Stomach smooth muscle (tissue), 2 donors: ENCODE measurements at regions not wholly inside any gene's neighbourhood (a gene's known extent, or its start where the extent isn't known, plus 50 kb on each side); places are given as distances from the start of the nearest gene placed in this dataset.

Source experiments
- H3K27ac ChIP-seq: one replicate; pipeline ENCODE4 v1.7.0; 2013; ENCODE audit warnings: mild to moderate bottlenecking, low read length, inconsistent platforms
- H3K27me3 ChIP-seq, 2 donors: one replicate each; pipeline ENCODE4 v1.7.0; 2013; ENCODE audit warnings: low read length in 2 of 2; ENCODE audit not compliant: insufficient read depth in 2 of 2, control insufficient read depth in 1 of 2
- H3K36me3 ChIP-seq, 2 donors: one replicate each; pipeline ENCODE4 v1.7.0; 2013; ENCODE audit warnings: low read length in 2 of 2; ENCODE audit not compliant: control insufficient read depth in 2 of 2, insufficient read depth in 2 of 2
- H3K4me1 ChIP-seq: one replicate; pipeline ENCODE4 v1.7.0; 2013; ENCODE audit warnings: low read length; ENCODE audit not compliant: control insufficient read depth, insufficient read depth
- H3K4me3 ChIP-seq, 2 donors: one replicate each; pipeline ENCODE4 v1.7.0; 2013; ENCODE audit warnings: low read length in 2 of 2
- H3K9ac ChIP-seq, 2 donors: one replicate each; pipeline ENCODE4 v1.7.0; 2013; ENCODE audit warnings: low read length in 2 of 2, mild to moderate bottlenecking in 1 of 2
- H3K9me3 ChIP-seq, 2 donors: one replicate each; pipeline ENCODE4 v1.7.0; 2013; ENCODE audit warnings: low read length in 2 of 2; ENCODE audit not compliant: control insufficient read depth in 2 of 2
- donor health status: healthy.
- donor health status: Pancreatic carcinoma.

- no peak overlapping the region for H3K9ac ChIP-seq
- H3K4me3 ChIP-seq = no peak overlapping the region
- no peak overlapping the region for H3K27ac ChIP-seq
- no peaks in the 10 kb centered on the region for H3K27me3 ChIP-seq
- no peaks in the 10 kb centered on the region for H3K36me3 ChIP-seq
- no peaks in the 10 kb centered on the region for H3K9me3 ChIP-seq
- H3K4me1 ChIP-seq = no peaks in the 10 kb centered on the region
These were observed 368.8 kb downstream of the ANKRD50 start for GRCh38 chr4:124343661-124344171.

DNA sequence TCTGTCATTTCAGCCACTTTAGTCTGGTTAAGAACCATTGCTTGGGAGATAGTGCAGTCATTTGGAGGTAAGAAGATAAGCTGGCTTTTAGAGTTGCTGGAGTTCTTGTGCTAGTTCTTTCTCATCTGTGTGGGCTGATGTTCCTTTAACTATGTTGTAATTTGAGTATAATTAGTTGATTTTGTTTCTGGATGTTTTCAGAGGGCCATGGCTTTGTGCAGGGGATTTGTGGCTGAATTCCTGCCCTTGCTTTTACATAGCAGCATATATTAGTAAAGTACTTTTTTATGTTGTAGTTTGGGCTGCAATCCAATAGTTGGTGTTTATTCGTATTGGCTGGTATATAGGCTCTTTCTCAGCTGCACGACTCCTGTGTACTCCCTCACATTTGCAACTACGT is 339.6 kb downstream of the ANKRD50 start:
- Histone ChIP-seq H3K4me3 (no peak overlapping the region), H3K36me3 (no peaks in the 10 kb centered on the region), H3K9ac (no peak overlapping the region), H3K4me1 (no peaks in the 10 kb centered on the region), H3K27me3 (no peaks in the 10 kb centered on the region), H3K27ac (no peak overlapping the region), H3K9me3 (peaks cover 0 to 3% of the 10 kb centered on the region in 2 donors)

- H3K4me3 ChIP-seq = no peak overlapping the region
- H3K27ac ChIP-seq = no peak overlapping the region
- no peak overlapping the region for H3K9ac ChIP-seq
- H3K9me3 ChIP-seq = no peaks in the 10 kb centered on the region
- H3K4me1 ChIP-seq = no peaks in the 10 kb centered on the region
- H3K27me3 ChIP-seq = no peaks in the 10 kb centered on the region
- H3K36me3 ChIP-seq = no peaks in the 10 kb centered on the region
These were observed 326.4 kb downstream of the ANKRD50 start for GRCh38 chr4:124386163-124386562.

GRCh38 chr4:124386648-124387047 is 325.9 kb downstream of the ANKRD50 start:
- no peaks in the 10 kb centered on the region for H3K9me3 ChIP-seq
- H3K27ac ChIP-seq = no peak overlapping the region
- H3K27me3 ChIP-seq = no peaks in the 10 kb centered on the region
- no peak overlapping the region for H3K9ac ChIP-seq
- no peak overlapping the region for H3K4me3 ChIP-seq
- H3K36me3 ChIP-seq = no peaks in the 10 kb centered on the region
- H3K4me1 ChIP-seq = no peaks in the 10 kb centered on the region

DNA sequence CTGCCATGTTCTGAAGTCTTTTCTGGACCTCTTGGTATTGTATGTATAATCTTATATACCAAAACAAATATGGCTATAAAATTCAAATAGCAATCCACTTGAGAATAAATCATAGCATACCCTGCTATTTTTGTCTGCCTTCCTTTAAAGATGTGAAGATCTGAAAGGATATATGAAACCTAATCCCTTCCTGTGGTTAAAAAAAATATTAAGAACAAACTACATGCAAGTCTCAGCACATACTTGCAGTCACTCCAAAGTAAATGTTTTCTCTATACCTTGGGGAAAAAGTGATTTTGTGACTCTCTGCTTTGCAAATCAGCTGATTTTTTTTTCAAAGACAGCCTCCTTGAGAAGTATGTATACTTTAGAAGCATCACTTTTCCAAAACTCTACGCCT is 322.9 kb downstream of the ANKRD50 start:
- Histone ChIP-seq H3K36me3 (no peaks in the 10 kb centered on the region), H3K4me1 (no peaks in the 10 kb centered on the region)

GRCh38 chr4:124390861-124391260 is 321.7 kb downstream of the ANKRD50 start:
- H3K27me3 ChIP-seq = no peaks in the 10 kb centered on the region
- H3K9ac ChIP-seq = no peak overlapping the region
- H3K9me3 ChIP-seq = no peaks in the 10 kb centered on the region
- H3K36me3 ChIP-seq = no peaks in the 10 kb centered on the region
- no peak overlapping the region for H3K27ac ChIP-seq
- no peak overlapping the region for H3K4me3 ChIP-seq
- no peaks in the 10 kb centered on the region for H3K4me1 ChIP-seq

More for the DNA sequence above, 322.9 kb downstream of the ANKRD50 start:
- Histone ChIP-seq H3K4me3 (no peak overlapping the region), H3K9ac (no peak overlapping the region), H3K27me3 (no peaks in the 10 kb centered on the region), H3K27ac (no peak overlapping the region), H3K9me3 (no peaks in the 10 kb centered on the region)

- Histone ChIP-seq H3K36me3 (no peaks in the 10 kb centered on the region), H3K27ac (no peak overlapping the region)
These were observed 316.2 kb downstream of the ANKRD50 start for GRCh38 chr4:124396333-124396732.

DNA sequence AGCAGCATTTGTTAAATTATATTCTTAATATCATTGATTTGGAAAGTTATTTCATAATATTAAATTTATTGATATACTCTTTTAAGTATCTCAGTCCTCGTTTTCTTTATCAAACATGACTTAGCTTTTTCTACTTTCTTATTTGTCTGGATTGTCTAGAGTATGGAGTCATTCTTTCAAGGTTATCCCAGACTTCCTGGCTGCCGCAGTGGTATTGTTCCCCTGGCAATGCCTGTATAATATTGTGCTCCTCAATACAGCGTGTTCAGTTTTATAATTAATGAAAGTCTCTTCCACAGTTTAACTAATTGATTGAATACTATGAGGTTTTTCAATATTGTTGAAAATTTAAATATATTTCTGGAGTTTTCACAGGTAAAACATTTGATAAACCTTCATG is 310.9 kb downstream of the ANKRD50 start:
- no peaks in the 10 kb centered on the region for H3K27me3 ChIP-seq
- no peaks in the 10 kb centered on the region for H3K4me1 ChIP-seq
- no peak overlapping the region for H3K9ac ChIP-seq
- no peak overlapping the region for H3K4me3 ChIP-seq
- H3K9me3 ChIP-seq = no peaks in the 10 kb centered on the region
- no peaks in the 10 kb centered on the region for H3K36me3 ChIP-seq
- no peak overlapping the region for H3K27ac ChIP-seq

More at GRCh38 chr4:124396333-124396732, 316.2 kb downstream of the ANKRD50 start:
- Histone ChIP-seq H3K4me3 (no peak overlapping the region), H3K27me3 (no peaks in the 10 kb centered on the region), H3K9ac (no peak overlapping the region), H3K4me1 (no peaks in the 10 kb centered on the region), H3K9me3 (no peaks in the 10 kb centered on the region)

DNA sequence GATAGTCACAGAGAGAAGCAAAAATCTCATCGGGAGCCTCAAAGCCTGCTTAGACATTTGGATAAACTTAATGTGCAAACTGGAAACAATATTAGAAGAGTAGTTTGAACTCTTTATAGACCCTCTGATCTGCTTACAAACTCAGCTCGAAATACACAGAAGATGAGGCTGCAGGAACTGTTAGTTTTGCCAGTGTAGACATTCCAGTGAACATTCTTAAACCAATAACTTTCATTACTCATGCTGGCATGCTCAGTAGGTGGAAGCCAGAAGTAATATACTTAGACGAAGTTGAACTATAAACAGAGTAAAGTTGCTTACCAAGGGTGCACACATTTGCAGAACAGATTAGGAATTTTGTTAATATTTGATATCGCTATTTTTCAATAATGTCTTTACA is 303.5 kb downstream of the ANKRD50 start:
- H3K9me3 ChIP-seq = no peaks in the 10 kb centered on the region
- no peaks in the 10 kb centered on the region for H3K36me3 ChIP-seq
- H3K9ac ChIP-seq = no peak overlapping the region
- no peak overlapping the region for H3K27ac ChIP-seq
- H3K4me1 ChIP-seq = no peaks in the 10 kb centered on the region
- H3K27me3 ChIP-seq = no peaks in the 10 kb centered on the region
- no peak overlapping the region for H3K4me3 ChIP-seq

- Histone ChIP-seq H3K27me3 (no peaks in the 10 kb centered on the region), H3K27ac (no peak overlapping the region), H3K4me3 (peak overlapping the region in 1 of 2 donors; percentile 6), H3K9me3 (no peaks in the 10 kb centered on the region), H3K4me1 (no peaks in the 10 kb centered on the region), H3K36me3 (no peaks in the 10 kb centered on the region), H3K9ac (no peak overlapping the region)
These were observed 298.1 kb downstream of the ANKRD50 start for GRCh38 chr4:124414276-124415040.

DNA sequence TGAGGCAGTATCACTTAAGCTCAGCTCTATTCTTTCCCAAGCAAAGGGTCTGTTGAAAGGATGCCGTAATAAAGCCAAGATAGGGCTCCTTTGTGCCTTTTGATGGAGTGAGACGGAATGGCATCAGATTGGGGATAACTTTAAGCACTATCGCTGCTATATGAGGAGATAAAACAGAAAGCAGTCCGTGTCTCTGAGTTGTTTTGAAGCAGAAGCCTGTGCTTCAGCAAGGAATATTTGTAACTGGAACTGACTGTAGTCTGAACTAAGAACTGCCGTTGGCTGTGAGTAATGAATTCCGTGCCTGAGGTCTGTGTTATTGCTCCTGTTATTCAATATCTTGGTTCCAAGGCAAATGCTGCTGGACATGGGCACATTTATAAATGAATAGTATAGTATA is 297.4 kb downstream of the ANKRD50 start:
- Histone ChIP-seq H3K4me3 (peak overlapping the region; percentile 6 to 57), H3K36me3 (no peaks in the 10 kb centered on the region), H3K9ac (peak overlapping the region; percentile 43 to 47), H3K27me3 (no peaks in the 10 kb centered on the region), H3K4me1 (no peaks in the 10 kb centered on the region), H3K27ac (peak overlapping the region; percentile 6), H3K9me3 (no peaks in the 10 kb centered on the region)
